Activated naive CD4-positive, alpha-beta T cell treated with anti-CD3 and anti-CD28 coated beads, Interleukin-2, amount 10 ng/mL, durations not matched to agents 7 days and 5 days (primary cell): ENCODE measurements at regions not wholly inside any gene's neighbourhood (a gene's known extent, or its start where the extent isn't known, plus 50 kb on each side); places are given as distances from the start of the nearest gene placed in this dataset.
"Not testable (repeated sequence)": the region's sequence is repeated elsewhere in the genome, so short reads cannot be mapped to it uniquely, and the experiment has no call there.

ENCODE experiments used
- CTCF ChIA-PET: fragments of 350-600 bp; sonication (Branson Sonifier 250); formaldehyde crosslinking; loops from one replicate; lab custom pipeline; 2021; ENCODE audit warnings: antibody characterized with exemption; lab: Charles Lee
- DNase-seq: peaks from one replicate; pipeline ENCODE4 v3.0.0-alpha.2; 2020
- H3K27ac Mint-ChIP-seq: one replicate; pipeline ENCODE4 v1.8.0; 2021; ENCODE audit warnings: mild to moderate bottlenecking, moderate library complexity, mixed read lengths
- H3K27me3 Mint-ChIP-seq: one replicate; pipeline ENCODE4 v1.8.0; 2021; ENCODE audit warnings: mild to moderate bottlenecking, mixed read lengths
- H3K36me3 Mint-ChIP-seq: one replicate; pipeline ENCODE4 v1.8.0; 2021; ENCODE audit warnings: mixed read lengths
- H3K4me1 Mint-ChIP-seq: one replicate; pipeline ENCODE4 v1.8.0; 2021; ENCODE audit warnings: mixed read lengths
- H3K4me3 Mint-ChIP-seq: one replicate; pipeline ENCODE4 v1.8.0; 2021; ENCODE audit warnings: mild to moderate bottlenecking, moderate library complexity, mixed read lengths
- H3K9me3 Mint-ChIP-seq: one replicate; pipeline ENCODE4 v1.8.0; 2021; ENCODE audit warnings: mixed read lengths

- no peak for DNase-seq
- Mint-ChIP-seq H3K27ac (no peak overlapping the region), H3K4me3 (no peak overlapping the region), H3K36me3 (no peaks in the 10 kb centered on the region), H3K9me3 (no peaks in the 10 kb centered on the region), H3K4me1 (no peaks in the 10 kb centered on the region), H3K27me3 (no peaks in the 10 kb centered on the region)
- CTCF ChIA-PET = no interaction called here
These were observed 1169.0 kb downstream of the DIAPH3 start for GRCh38 chr13:58994777-58995176.

DNA sequence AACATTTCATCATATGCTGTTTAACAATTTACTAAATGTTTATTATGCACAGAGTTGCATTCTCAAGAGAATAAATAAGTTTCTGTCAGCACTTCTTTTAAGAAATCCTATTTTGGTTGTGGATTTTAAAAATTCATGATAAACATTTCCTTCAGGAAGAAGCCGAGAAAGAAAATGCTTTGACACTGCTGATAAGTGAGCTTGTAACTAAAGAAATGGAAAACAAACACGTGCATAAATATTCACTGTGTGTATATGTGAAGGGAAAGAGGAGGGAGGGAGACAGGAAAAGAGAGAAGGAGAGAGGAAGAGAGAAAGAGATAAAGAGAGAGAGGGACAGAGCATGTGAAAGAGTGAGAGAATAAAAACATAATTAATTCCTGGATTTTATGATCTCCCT is 1165.0 kb downstream of the DIAPH3 start:
- Mint-ChIP-seq H3K27ac (no peak overlapping the region), H3K4me3 (no peak overlapping the region), H3K9me3 (peaks cover 2% of the 10 kb centered on the region), H3K36me3 (no peaks in the 10 kb centered on the region), H3K4me1 (no peaks in the 10 kb centered on the region), H3K27me3 (no peaks in the 10 kb centered on the region)
- DNase-seq = no peak
- CTCF ChIA-PET = no interaction called here

DNA sequence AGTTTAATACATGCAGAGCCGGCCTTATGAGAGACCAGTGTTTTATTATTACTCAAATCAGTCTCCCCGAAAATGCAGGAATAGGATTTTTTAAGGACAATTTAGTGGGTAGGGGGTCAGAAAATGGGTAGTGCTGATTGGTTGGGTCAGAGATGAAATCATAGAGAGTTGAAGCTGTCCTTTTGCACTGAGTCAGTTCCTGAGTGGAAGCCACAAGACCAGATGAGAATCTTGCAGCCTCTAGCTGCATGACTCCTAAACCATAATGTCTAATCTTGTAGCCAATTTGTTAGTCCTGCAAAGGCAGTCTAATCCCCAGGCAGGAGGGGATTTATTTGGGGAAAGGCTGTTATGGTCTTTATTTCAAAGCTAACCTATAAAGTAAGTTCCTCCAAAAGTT is 1163.9 kb downstream of the DIAPH3 start:
- DNase-seq = no peak
- Mint-ChIP-seq H3K9me3 (peaks cover 2% of the 10 kb centered on the region), H3K4me1 (no peaks in the 10 kb centered on the region), H3K27me3 (no peaks in the 10 kb centered on the region), H3K4me3 (no peak overlapping the region), H3K27ac (no peak overlapping the region), H3K36me3 (no peaks in the 10 kb centered on the region)
- CTCF ChIA-PET = no interaction called here

DNA sequence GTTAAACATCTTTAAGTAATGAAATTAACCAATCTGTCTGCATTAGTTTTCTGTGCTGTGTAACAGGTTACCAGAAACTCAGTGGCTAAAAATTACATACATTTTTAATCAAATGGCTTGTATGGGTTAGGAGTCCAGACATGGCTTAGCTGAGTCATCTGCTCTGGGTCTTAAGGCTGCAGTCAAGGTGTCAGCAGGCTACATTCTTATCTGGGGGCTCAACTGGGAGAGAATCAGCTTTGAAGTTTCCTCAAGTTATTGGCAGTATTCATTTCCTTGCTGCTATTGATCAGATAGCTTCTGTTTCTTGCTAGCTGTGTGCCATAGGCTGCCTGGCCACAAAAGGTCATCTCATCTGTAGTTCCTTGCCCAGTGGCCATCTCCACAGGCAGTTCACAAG is 1163.0 kb downstream of the DIAPH3 start:
- H3K27me3 Mint-ChIP-seq = no peaks in the 10 kb centered on the region
- DNase-seq = no peak
- H3K4me1 Mint-ChIP-seq = no peaks in the 10 kb centered on the region
- H3K36me3 Mint-ChIP-seq = no peaks in the 10 kb centered on the region
- H3K27ac Mint-ChIP-seq = no peak overlapping the region
- no peak overlapping the region for H3K4me3 Mint-ChIP-seq
- peaks cover 2% of the 10 kb centered on the region for H3K9me3 Mint-ChIP-seq
- CTCF ChIA-PET = no interaction called here

GRCh38 chr13:59012731-59013130 is 1151.0 kb downstream of the DIAPH3 start:
- no peaks in the 10 kb centered on the region for H3K27me3 Mint-ChIP-seq
- DNase-seq = no peak
- no peaks in the 10 kb centered on the region for H3K36me3 Mint-ChIP-seq
- CTCF ChIA-PET = no interaction called here
- H3K27ac Mint-ChIP-seq = no peak overlapping the region
- no peaks in the 10 kb centered on the region for H3K4me1 Mint-ChIP-seq
- H3K9me3 Mint-ChIP-seq = no peaks in the 10 kb centered on the region
- no peak overlapping the region for H3K4me3 Mint-ChIP-seq

DNA sequence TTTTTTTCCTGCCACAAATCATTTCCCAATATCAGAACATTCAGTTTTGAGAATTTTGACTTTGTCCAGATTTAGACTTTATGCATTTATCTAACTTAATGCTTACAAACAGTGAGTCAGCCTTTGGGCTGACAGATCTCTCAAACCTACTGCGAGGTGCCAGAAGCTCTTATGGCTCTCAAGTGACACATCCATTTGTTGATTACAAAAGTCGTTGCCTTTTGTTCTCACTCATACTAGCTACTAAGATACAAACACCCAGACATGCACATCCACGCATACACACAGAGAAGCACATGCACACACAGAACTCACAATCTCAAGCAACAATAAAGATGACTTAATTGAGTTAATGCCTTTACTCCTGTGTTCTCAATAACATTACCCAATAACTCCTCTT is 1147.5 kb downstream of the DIAPH3 start:
- H3K4me1 Mint-ChIP-seq = no peaks in the 10 kb centered on the region
- no peak overlapping the region for H3K27ac Mint-ChIP-seq
- CTCF ChIA-PET = no interaction called here

GRCh38 chr13:59024434-59024833 is 1139.3 kb downstream of the DIAPH3 start:
- H3K27me3 Mint-ChIP-seq = no peaks in the 10 kb centered on the region
- peaks cover 3% of the 10 kb centered on the region for H3K9me3 Mint-ChIP-seq
- no peaks in the 10 kb centered on the region for H3K4me1 Mint-ChIP-seq
- no peak overlapping the region for H3K4me3 Mint-ChIP-seq
- H3K27ac Mint-ChIP-seq = no peak overlapping the region
- CTCF ChIA-PET = no interaction called here
- DNase-seq = no peak
- H3K36me3 Mint-ChIP-seq = no peaks in the 10 kb centered on the region

More for the DNA sequence above, 1147.5 kb downstream of the DIAPH3 start:
- Mint-ChIP-seq H3K27me3 (no peaks in the 10 kb centered on the region), H3K4me3 (no peak overlapping the region), H3K36me3 (no peaks in the 10 kb centered on the region), H3K9me3 (peaks cover 3% of the 10 kb centered on the region)
- DNase-seq = no peak

DNA sequence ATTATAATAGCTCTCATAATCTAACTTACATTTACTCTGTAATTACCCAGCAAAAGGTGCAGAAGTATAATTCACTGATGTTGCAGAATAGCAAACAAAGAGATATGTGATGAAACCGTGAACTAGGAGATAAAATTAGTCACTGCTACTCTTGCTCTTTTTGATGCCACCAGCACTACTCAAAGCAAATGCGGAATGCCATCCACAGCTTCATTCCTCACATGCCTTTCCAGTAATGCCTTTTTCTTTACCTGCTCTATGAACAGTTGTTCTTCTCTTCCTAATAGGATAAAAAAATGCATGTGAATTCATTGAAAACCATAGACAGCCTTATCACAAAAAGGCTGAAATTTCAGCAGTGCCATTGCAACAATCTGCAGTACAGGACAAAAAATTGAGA is 1129.5 kb downstream of the DIAPH3 start:
- Mint-ChIP-seq H3K36me3 (no peaks in the 10 kb centered on the region), H3K27me3 (no peaks in the 10 kb centered on the region), H3K4me3 (no peak overlapping the region), H3K4me1 (no peaks in the 10 kb centered on the region), H3K27ac (no peak overlapping the region), H3K9me3 (peaks cover 2% of the 10 kb centered on the region)
- CTCF ChIA-PET = no interaction called here
- DNase-seq = no peak

DNA sequence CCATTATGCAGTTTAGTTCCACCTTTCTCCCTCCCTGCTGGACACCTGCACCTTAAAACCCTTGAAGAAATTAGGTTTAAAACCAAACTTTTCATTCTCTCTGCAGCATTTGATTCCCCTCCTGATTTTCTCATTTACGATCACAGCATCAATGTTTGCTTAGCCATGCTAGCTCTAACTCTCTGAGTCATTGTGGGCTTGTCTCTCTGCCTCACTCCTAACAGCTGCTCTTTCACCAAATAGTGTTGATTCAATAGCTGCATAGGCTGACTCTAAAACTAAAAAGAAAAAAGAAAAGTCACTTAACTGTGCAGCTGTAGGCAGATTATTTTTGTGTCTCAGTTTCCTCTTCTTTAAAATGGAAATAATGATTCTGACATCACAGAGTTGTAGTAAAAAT is 1124.9 kb downstream of the DIAPH3 start:
- DNase-seq = no peak
- Mint-ChIP-seq H3K9me3 (peaks cover 2% of the 10 kb centered on the region), H3K4me1 (no peaks in the 10 kb centered on the region)

GRCh38 chr13:59043016-59043415 is 1120.7 kb downstream of the DIAPH3 start:
- CTCF ChIA-PET = no interaction called here
- no peaks in the 10 kb centered on the region for H3K36me3 Mint-ChIP-seq
- H3K9me3 Mint-ChIP-seq = no peaks in the 10 kb centered on the region
- DNase-seq = no peak
- no peak overlapping the region for H3K4me3 Mint-ChIP-seq
- H3K4me1 Mint-ChIP-seq = no peaks in the 10 kb centered on the region
- H3K27me3 Mint-ChIP-seq = no peaks in the 10 kb centered on the region
- H3K27ac Mint-ChIP-seq = no peak overlapping the region

More for the DNA sequence above, 1124.9 kb downstream of the DIAPH3 start:
- no peak overlapping the region for H3K4me3 Mint-ChIP-seq
- CTCF ChIA-PET = no interaction called here
- no peaks in the 10 kb centered on the region for H3K36me3 Mint-ChIP-seq
- H3K27me3 Mint-ChIP-seq = no peaks in the 10 kb centered on the region
- no peak overlapping the region for H3K27ac Mint-ChIP-seq

GRCh38 chr13:59047546-59047945 is 1116.2 kb downstream of the DIAPH3 start:
- H3K27me3 Mint-ChIP-seq = no peaks in the 10 kb centered on the region
- H3K9me3 Mint-ChIP-seq = no peaks in the 10 kb centered on the region
- DNase-seq = no peak
- no peaks in the 10 kb centered on the region for H3K4me1 Mint-ChIP-seq
- CTCF ChIA-PET = no interaction called here
- H3K36me3 Mint-ChIP-seq = no peaks in the 10 kb centered on the region
- no peak overlapping the region for H3K4me3 Mint-ChIP-seq
- no peak overlapping the region for H3K27ac Mint-ChIP-seq

DNA sequence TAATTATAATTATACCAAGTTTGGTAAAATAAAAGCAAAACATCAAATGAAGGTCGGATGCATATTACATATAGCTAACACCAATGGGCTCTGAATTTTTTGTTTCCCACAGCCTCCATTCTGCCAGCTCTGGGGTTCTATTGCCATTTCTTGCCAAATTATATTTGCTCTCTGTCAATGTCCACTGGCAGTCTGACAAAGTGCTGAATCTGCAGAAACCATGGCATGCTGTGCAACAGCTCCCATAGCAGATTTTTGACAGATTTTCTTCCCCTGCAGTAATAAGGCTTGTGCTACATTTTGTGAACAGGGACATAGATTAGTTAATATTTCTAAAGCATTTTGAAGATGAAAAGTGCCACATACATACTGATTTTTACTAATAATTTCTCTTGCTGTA is 1102.1 kb downstream of the DIAPH3 start:
- Mint-ChIP-seq H3K27ac (no peak overlapping the region), H3K4me3 (no peak overlapping the region), H3K4me1 (no peaks in the 10 kb centered on the region), H3K36me3 (no peaks in the 10 kb centered on the region), H3K9me3 (no peaks in the 10 kb centered on the region), H3K27me3 (no peaks in the 10 kb centered on the region)
- no peak for DNase-seq
- CTCF ChIA-PET = interaction anchor here (0.7 kb wide), 1 partner anchor 1213 kb away, joined by 3 read pairs; no protein-coding TSS in a partner anchor

DNA sequence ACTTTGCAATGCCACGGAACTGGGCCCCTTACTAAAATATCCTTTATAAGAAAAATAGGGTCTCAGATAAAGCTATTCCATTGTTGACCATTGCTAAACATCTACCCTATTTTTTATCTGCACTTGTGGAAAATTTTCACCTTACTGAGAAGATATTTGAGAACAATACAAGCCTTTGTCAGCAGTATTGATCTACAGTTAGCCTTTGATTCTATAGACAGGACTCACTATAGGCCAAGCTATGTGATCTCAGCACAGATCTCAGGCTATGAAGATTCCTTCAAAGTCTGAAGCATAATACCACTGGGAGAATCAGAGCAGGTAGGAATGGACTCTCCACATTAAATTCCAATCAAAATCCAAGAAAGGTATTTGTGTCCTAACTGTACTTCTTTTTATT is 1099.7 kb downstream of the DIAPH3 start:
- no peaks in the 10 kb centered on the region for H3K4me1 Mint-ChIP-seq
- CTCF ChIA-PET = no interaction called here
- DNase-seq = no peak
- no peaks in the 10 kb centered on the region for H3K36me3 Mint-ChIP-seq
- no peaks in the 10 kb centered on the region for H3K9me3 Mint-ChIP-seq
- no peak overlapping the region for H3K27ac Mint-ChIP-seq
- no peak overlapping the region for H3K4me3 Mint-ChIP-seq
- H3K27me3 Mint-ChIP-seq = no peaks in the 10 kb centered on the region

DNA sequence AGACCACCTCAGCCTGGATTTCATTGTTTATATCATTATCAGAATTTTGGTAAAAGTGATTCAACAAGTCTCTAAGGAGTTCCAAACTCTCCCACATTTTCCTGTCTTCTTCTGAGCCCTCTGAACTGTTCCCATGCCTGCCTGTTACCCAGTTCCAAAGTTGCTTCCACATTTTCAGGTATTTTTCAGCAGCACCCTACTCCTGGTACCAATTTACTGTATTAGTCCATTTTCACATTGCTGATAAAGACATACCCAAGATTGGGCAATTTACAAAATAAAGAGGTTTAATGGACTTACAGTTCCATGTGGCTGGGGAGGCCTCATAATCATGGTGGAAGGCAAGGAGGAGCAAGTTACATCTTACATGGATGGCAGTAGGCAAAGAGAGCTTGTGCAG is 1087.3 kb downstream of the DIAPH3 start:
- DNase-seq, H3K4me1 Mint-ChIP-seq, H3K36me3 Mint-ChIP-seq, H3K4me3 Mint-ChIP-seq, CTCF ChIA-PET, H3K27ac Mint-ChIP-seq, H3K27me3 Mint-ChIP-seq: not testable (repeated sequence)
- H3K9me3 Mint-ChIP-seq = peaks cover 17% of the 10 kb centered on the region

- Mint-ChIP-seq H3K27ac (no peak overlapping the region), H3K9me3 (peaks cover 3% of the 10 kb centered on the region), H3K36me3 (no peaks in the 10 kb centered on the region), H3K4me1 (no peaks in the 10 kb centered on the region), H3K27me3 (no peaks in the 10 kb centered on the region), H3K4me3 (no peak overlapping the region)
- CTCF ChIA-PET = no interaction called here
- no peak for DNase-seq
These were observed 1077.6 kb downstream of the DIAPH3 start for GRCh38 chr13:59086147-59086546.

GRCh38 chr13:59088716-59089115 is 1075.0 kb downstream of the DIAPH3 start:
- CTCF ChIA-PET = no interaction called here
- Mint-ChIP-seq H3K27ac (no peak overlapping the region), H3K9me3 (no peaks in the 10 kb centered on the region), H3K4me1 (no peaks in the 10 kb centered on the region), H3K4me3 (no peak overlapping the region), H3K27me3 (no peaks in the 10 kb centered on the region), H3K36me3 (no peaks in the 10 kb centered on the region)
- no peak for DNase-seq
